Endothelial cell of umbilical vein (primary cell): ENCODE measurements at regions not wholly inside any gene's neighbourhood (a gene's known extent, or its start where the extent isn't known, plus 50 kb on each side); places are given as distances from the start of the nearest gene placed in this dataset.

Source experiments
- EZH2 ChIP-seq: IDR thresholded peaks from 2 replicates; pipeline ENCODE4 v1.6.1; 2012; ENCODE audit warnings: borderline replicate concordance, low read depth, mild to moderate bottlenecking, moderate library complexity, low read length, inconsistent platforms; ENCODE audit not compliant: severe bottlenecking
- POLR2A ChIP-seq: IDR thresholded peaks from 2 replicates; pipeline ENCODE4 v1.6.1; 2012; ENCODE audit warnings: low read depth, mild to moderate bottlenecking, control low read depth, low read length
- POLR2AphosphoS5 ChIP-seq: IDR thresholded peaks from 2 replicates; pipeline ENCODE4 v1.6.1; 2012; ENCODE audit warnings: low read depth, mild to moderate bottlenecking, control low read depth, low read length, moderate library complexity; ENCODE audit not compliant: insufficient read depth
- TF ChIP-seq, protein P1 (sequence below), 2 donors: IDR thresholded peaks; 1 replicate in 1 of 2; 2 replicates in 1 of 2; pipeline ENCODE4 v1.5.1; 2011; ENCODE audit warnings: low read length in 2 of 2, mild to moderate bottlenecking in 2 of 2, moderate library complexity in 2 of 2, control low read depth in 1 of 2, inconsistent platforms in 1 of 2, low read depth in 1 of 2; ENCODE audit not compliant: insufficient read depth in 1 of 2; ENCODE audit errors: extremely low read depth in 1 of 2
- TF ChIP-seq, protein P2 (sequence below): IDR thresholded peaks from 2 replicates; pipeline ENCODE4 v1.6.1; 2011; ENCODE audit not compliant: insufficient read depth, insufficient read length

DNA sequence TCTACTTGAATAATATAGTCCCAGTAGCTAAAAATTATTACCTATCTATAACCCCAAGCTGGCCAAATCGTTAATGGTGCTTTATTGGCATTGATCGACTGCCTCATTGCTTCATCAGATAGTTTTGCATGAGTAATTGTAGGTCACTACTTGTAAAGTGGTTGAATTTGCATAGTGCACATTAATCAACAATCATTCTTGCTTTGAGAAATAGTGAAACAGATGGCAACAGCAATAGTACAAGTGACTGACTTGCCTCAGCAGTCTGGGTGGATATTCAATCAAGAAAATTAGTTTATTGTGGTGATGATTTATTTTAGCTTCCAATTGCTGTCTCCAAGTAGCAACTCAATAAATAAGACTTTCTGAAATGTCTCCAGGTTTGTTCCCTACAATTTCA lies 117.8 kb upstream of the NRXN1 start:
- TF ChIP-seq, protein P1, sequence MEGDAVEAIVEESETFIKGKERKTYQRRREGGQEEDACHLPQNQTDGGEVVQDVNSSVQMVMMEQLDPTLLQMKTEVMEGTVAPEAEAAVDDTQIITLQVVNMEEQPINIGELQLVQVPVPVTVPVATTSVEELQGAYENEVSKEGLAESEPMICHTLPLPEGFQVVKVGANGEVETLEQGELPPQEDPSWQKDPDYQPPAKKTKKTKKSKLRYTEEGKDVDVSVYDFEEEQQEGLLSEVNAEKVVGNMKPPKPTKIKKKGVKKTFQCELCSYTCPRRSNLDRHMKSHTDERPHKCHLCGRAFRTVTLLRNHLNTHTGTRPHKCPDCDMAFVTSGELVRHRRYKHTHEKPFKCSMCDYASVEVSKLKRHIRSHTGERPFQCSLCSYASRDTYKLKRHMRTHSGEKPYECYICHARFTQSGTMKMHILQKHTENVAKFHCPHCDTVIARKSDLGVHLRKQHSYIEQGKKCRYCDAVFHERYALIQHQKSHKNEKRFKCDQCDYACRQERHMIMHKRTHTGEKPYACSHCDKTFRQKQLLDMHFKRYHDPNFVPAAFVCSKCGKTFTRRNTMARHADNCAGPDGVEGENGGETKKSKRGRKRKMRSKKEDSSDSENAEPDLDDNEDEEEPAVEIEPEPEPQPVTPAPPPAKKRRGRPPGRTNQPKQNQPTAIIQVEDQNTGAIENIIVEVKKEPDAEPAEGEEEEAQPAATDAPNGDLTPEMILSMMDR (IDR thresholded peaks at IDR 0.05; ENCODE audit: extremely low read depth in 1 of 2, insufficient read depth in 1 of 2, low read depth in 1 of 2, low read length in 2 of 2) = no peak
- TF ChIP-seq EZH2 = no peak
- TF ChIP-seq POLR2A = no peak
- TF ChIP-seq, protein P2, sequence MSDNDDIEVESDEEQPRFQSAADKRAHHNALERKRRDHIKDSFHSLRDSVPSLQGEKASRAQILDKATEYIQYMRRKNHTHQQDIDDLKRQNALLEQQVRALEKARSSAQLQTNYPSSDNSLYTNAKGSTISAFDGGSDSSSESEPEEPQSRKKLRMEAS = no peak
- no peak for TF ChIP-seq POLR2AphosphoS5
